Stimulated activated CD4-positive, alpha-beta T cell treated with anti-CD3 and anti-CD28 coated beads, Interleukin-4, amount 100 ng/mL, for 24 hours (primary cell): ENCODE measurements at regions not wholly inside any gene's neighbourhood (a gene's known extent, or its start where the extent isn't known, plus 50 kb on each side); places are given as distances from the start of the nearest gene placed in this dataset.

Source experiments
- DNase-seq: peaks from one replicate; pipeline ENCODE4 v3.0.0-alpha.2; 2020

DNA sequence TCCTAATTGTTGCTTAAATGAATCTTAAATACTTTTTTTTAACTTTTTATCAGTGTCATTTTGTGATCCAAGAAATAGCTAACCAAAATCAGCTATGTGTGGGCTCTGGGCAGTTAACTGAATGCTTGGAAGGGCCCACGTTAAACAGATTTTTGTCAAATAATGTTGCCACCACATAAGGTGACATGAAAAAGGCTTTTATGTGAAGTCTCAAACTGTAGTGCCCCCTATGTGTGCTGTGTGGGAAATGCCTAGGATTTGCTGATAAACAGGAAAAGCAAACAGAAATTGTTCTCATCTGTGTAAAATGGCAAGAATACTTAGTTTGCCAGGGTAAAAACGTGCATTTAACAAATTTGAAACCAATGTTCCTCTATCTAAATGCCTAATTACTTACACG lies 242.2 kb downstream of the ZNF516 start:
- DNase-seq = no peak

DNA sequence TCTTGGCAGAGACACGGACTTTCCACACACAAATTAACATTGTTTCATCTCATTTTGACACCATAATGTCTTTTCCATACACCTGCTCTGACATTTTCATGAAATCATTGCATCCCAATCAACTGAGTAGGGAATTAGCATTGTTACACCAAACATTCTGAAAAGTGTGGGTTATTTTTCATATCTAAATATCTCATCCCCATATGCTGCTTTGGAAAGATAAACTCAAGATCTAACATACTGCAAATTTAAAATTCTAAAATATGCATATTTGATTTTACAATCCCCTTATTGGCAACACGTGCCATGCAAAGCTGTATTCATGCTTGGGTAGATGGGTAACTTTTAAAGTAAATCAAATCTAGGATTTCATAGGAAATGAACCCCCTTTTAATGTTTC lies 242.9 kb downstream of the ZNF516 start:
- DNase-seq = no peak

DNA sequence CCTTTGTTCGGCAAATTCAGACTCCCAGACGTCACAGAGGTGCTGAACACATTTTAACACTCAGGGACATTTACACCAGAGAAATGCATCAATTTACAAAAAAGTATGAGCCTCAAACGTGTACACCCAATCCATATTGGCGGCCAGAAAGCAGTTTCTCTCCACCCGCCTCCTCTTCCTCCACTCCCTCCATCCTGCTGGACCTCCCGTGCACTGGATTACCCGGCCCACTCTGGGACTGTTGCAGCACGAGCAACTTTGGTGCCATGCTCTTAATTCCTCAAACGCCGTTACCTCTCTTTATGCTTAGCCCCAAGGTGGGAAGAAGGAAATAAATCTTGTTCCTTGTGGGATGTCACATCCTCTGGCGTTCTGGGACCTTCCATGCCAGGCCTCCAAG lies 243.4 kb downstream of the ZNF516 start:
- no peak for DNase-seq

DNA sequence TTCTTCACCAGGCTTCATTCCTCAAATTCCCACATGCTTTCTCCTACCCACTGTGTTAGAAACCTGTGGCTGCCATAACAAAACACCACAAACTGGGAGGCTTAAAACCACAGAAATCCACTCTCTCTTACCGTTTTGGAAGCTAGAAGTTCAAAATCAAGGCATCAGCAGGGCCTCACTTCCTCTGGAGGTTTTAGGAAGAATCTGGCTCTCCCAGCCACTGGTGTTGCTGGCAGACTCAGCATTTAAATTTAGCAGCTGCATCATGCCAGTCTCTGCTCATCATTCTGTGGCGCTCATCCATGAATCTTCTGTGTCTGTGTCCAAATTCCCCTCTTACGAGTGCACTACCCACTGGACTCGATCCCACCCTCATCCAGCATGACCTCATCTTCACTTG lies 248.5 kb downstream of the ZNF516 start:
- DNase-seq = no peak

DNA sequence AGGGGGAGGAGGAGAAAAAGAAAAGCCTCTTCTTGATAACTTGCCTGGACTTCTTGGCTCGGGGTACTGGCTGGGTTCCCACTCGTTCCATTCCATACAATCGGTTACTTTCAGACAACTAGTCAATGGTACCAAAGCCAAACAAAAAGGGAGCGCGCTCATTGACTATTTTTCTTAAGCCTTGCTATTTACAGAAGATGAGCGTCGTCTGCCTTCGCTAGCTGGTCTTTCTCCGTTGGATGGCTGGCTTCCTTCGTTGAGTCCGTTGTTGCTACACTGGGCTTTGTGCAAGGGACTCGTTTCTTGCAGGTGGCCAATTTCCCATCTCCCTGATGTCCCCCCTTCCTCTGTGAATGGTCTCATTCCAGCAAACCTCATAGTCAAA lies 260.4 kb downstream of the ZNF516 start:
- DNase-seq = no peak

DNA sequence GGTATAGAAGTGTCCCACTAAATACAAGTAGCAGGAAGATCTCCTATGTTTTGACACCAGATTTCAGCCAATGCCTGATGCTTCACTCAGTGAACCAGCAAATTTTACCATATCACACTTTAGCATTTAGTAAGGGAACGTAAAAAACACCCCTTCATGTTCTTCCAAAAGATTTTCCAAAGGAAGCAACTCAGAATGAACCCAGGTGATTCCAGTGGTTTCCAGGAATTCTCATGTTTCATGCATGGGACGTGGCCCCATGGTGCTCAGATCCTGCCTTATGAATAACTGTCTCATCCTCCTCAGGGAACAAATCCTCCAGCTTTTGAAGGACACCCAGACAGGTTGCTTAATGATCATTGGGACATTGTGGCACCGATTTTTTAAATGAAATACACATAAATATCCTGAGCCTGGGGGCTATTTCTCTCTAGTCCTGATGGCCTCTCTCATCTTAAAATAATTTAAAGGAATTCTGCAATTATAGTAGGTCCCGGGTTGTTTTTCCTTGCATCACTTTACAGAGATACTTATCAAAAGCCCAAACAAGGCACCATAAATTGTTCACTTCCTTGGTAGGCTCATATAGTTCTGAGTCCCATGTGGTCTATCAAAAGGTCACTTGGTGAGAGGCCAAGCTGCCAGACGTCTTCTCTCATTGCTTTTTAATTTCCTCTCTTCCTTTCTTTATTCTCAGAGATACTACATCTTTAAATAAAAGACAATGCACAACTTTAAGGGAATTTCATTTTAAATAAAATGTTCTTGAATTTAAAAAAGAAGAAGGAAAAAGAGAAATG lies 261.0 kb downstream of the ZNF516 start:
- no peak for DNase-seq

DNA sequence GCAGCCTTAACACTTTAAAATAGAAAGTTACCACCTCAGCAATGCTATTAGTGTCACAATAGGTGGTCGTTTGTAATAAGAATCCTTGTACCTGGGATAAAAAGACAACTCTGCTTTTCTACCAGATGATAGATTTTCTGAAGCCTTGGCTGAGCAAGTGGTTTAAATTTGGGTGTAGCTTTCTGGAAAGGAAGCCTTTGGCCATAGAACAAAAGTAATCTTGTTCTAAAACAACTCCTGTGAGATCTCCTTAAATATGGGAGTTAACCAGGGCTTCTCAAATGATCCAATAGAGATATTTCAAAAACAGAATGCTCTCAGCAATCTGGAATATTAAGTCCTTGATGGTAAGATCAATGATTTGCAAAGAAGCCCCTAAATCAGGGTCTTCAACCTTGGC lies 261.6 kb downstream of the ZNF516 start:
- DNase-seq = no peak

DNA sequence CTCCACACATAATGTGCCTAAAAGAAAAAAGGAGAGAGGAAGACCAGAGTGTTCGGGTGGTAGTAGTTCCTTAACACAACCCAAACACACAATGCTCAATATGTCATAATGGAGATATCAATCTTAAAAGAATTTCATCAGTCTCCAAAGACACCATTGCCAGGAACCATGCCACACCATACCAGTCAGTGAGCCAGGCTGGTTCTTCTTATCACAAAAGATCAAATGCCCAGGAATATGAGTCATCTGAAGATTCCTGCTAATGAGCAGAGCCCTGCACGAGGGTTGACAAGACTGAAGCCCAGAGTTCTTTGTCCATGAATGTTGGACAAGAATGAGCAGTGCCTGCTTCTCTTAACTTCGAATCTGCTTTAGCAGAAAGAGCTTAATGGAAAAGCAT lies 262.3 kb downstream of the ZNF516 start:
- DNase-seq = no peak

DNA sequence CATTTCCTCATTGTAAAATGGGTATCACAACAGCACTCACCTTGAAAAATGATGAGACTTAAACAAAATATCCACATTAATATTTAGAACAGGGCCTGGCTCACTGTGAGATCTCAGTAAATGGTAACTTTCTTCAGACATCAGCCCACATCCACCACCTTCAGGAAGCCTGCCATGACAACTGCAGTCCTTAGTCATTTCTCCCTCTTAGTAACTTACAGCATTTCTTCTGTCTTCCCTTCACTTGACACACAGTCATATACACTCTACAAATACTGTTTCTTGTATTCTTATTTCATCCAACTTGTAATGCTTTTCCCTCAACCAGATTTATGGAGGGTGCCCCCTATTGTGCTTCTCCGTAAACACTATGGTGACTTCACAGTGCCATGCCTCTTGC lies 263.0 kb downstream of the ZNF516 start:
- DNase-seq = no peak

DNA sequence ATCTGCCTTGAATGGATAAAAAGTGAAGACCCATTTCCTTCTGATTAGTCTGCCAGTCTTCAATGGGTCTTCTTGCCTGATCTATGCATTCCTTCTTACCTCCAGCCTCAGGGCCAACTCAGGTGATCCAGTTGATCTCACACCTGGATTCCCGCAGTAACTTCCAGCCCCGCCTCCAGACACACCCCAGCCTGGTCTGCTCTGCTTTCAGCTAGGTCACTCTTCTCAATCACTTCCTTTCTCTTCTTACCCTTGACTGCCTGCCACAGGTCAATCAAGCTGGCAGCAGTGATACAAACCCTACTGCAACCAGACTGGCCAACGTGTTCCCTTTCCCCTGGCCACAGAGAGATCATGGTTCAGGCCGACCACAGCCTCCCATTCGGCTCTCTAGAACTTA lies 263.6 kb downstream of the ZNF516 start:
- no peak for DNase-seq

DNA sequence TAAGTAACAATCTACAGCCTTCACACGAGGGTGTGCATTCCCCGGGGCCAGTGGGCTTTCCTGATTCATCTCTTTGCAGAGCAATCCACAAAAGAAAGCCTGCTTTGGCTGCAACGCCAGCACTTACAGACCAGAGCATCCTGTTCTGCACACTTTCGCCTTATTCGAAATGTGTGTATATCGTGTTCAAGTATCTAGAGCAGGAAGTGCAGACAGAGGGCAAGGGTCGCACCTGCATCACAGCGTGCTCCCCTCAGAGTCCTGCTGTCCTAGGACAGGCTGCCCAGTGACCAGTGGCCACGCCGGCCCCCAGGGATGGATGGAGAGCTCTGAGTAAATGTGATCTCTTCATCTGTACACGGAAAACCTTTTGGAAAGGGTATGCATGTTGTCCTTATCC lies 264.3 kb downstream of the ZNF516 start:
- DNase-seq = no peak

DNA sequence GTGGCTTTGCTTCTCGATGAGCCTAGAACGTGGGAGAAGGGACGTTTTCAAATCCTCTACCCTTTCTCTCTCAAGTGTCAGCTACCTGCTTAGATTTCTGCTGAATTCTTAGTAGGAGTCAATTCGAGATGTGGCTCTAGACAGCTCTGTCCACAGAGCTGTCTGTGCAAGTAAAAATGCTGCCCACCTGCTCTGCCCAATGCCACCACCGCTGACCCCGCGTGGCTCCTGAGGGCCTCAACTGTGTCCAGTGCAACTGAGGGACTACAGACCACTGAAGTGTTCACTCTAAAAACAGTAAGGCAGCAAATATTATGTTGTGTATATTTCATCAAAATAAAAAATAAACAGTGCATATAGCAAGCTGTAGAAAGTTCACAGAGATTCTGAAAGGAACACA lies 266.3 kb downstream of the ZNF516 start:
- no peak for DNase-seq

DNA sequence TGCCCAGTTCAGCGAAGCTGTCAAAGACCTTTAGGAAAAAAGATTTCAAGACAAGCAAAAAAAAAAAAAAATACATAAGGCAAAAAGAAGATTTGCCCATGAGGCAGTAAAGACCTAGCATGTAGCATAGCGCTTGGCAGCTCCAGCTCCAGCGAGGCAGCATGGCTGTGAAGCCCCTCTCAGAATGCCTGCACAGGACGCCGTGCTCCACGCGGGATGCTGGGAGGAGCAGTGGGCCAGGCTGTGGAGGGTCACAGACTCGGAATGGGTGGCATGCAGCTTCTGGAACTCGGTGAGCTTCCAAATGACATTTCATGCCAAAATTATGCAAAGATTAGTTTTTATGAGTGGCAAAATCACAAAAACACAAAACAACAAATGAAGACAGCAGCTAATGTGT lies 267.3 kb downstream of the ZNF516 start:
- no peak for DNase-seq

DNA sequence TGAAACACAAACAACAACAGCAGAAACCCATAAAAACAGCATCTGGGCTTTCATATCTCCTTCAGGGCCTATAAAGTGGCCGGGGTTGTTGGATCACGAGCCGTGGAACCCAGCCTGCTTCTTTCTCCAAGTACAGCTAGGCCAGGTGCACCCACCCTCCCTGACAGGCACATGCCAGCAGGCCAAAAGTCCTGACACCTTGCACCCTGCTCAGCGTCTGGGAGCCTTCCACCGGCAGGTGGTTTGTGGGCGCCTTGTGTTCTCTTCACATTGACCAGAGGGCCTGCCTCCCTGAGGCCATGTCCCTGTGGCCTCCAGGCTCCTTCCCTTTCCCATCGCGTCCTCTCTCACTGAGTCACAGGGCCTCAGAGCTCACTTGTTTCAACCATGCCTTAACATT lies 271.6 kb downstream of the ZNF516 start:
- DNase-seq = no peak

DNA sequence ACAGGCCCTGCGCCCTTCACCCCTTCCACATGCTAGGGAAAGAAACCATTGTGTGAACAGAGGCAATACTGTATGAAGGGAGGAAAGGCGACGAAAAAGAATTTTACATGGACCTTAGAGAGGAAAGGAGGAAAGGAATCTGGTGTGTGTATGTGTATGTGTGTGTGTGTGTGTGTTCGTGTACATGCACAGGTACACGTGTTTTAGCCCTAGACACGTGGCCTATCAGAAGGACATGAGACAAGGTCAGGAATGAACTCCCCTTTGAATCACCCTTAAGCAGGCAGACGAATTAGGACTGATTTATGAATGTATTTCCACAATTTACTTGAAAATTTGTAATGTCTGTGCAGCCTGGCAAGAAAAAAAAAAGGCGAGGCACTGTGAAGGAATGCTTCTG lies 276.0 kb downstream of the ZNF516 start:
- no peak for DNase-seq

DNA sequence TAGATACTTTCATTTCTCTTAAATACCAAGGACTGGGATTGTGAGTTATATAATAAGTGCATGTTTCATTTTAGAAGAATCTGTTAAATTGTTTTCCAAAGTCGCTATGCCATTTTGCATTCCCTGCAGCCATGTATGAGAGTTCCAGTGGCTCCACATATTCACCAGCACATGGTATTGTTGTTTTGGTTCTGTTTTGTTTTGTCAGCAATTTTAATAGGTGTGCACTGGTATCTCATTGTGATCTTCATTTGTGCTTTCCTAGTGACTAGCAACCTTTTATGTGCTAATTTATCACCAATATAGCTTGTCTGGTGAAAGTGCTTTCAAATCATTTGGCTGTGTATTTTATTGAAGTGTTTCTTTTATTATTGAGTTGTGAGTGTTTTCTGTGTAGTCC lies 278.9 kb downstream of the ZNF516 start:
- no peak for DNase-seq

DNA sequence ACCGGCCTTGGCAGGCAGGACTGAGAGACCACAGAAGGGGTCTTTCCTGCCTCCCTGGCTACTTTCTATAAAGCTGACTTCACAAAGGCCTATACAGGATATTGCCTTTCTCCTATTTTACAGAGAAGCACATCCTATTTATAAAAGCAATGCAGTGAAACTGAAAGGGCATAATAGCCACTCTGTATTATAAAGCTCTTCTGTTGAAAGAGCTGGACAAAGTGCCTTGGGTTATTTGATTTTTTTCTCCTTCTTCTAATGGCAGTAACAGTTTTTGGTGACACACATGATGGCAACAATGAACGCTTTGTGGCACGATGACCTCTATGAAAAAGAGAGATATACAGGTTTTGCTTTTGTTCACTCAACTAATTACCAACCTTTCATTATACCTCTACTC lies 281.1 kb downstream of the ZNF516 start:
- no peak for DNase-seq

DNA sequence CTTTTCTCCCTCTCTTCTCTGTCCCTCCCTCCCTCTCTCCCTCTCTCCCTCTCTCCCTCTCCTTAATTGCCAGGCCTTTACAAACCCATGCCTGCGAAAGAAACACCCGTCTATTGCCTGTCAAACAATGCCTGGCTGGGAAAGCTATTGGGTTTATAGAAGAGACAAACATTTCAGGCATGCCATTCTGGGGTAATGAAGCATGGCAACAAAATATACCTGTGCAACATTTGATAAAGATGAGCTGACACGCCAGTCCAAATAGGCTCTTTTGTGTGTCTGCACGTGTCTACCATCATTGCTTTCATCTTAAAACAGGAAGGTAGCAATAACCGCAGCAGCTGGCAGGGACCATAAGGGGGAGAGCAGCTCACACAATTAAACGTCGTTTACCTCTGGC lies 282.1 kb downstream of the ZNF516 start:
- no peak for DNase-seq

DNA sequence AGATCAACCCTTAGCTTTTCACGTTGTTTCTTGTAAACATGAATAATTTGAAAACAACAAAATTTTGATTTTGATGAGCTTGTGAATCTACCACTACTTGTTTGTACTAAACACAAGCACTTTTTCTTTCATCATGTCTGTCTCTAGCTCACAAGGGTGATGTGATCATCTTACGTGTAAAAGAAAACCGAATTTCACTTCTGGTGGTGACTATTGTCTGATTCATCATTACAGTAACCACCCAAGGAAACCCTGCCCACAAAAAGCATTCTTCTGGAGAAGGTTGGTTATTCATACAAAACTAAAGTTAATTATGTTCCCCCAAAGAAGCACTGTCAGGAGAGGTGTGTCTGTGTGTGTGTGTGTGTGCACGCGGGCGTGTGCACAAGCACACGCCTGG lies 285.4 kb downstream of the ZNF516 start:
- DNase-seq = no peak

DNA sequence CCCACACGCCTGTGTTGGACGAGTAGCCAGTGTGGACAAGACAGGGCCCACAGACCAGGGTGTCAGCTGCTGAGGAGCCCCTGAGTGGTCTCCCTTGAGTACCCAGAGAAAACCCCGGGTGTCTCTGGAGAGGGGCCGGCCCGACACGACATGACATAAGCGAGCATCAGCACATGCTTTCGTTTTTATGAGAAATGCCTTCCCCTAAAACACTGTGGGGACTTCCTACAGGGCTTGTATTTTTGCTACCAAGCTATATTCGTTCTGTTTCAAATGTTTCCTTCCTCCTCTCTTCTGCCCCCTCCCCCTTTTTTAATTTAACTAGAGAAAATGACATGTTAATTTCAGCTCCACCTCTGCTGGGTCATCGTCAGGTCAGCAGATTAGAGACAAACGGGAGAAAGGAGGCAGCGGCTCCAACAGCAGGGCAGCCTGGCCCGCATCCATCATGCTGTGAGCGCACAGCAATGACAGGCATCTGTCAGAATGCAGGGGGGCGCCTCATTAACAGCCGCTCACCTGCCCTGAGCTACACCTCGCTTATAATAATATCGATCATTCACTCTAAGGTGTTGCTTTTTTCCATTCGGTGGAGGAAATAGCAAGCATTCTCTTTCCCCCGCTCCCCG lies 286.2 kb downstream of the ZNF516 start:
- DNase-seq = no peak

DNA sequence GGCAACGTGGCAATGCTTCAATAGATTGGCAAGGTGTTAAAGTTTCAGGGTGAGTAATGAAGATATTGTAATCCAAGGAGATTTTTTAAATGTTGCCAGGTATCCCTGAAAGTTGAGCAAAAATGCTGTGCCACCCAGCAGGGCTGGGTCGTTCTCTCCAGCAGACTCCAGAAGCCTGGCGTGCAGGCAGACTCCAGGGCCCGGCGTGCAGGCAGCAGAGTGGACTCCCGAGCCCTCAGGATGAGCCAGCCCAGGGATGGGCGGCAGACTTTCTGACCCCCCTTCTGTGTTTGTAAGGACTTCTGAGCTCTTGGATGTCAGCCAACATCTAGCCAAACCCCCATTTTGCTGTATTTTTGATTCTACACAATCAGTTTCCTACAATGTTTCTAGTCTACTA lies 289.1 kb downstream of the ZNF516 start:
- DNase-seq = no peak

DNA sequence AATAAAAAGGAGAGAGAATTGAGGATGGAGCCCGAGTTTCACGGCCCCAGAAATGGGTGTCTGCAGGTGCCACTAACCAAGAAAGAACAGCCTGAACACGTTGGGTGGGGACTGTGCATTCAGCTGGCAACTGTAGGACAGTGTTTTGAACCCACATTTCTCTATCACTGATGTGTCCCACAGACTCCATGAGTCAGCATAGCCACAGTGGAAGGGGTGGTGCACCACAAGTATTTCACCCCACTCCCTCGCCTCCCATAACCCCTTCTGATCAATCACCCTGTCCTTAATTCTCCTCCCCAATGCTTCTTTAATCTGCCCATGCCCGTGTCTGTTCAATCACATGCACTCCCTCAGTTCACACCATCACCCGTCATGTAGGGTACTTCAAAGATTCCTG lies 291.5 kb downstream of the ZNF516 start:
- no peak for DNase-seq

DNA sequence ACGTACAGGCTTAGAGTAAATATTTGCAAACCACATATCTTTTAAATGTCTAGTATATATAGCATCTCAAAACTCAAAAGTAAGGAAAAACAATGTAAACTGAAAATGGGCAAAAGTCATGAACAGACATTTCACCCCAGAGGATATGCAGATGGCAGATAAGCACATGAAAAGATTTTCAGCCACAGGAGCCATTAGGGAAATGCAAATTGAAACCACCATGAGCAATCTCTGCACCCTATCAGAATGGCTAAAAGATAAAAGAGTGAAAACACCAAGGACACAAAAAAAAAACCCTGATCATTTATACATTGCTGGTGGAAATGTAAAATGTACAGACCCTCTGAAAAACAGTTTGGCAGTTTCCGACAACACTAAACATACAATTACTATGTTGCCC lies 292.7 kb downstream of the ZNF516 start:
- DNase-seq = no peak

DNA sequence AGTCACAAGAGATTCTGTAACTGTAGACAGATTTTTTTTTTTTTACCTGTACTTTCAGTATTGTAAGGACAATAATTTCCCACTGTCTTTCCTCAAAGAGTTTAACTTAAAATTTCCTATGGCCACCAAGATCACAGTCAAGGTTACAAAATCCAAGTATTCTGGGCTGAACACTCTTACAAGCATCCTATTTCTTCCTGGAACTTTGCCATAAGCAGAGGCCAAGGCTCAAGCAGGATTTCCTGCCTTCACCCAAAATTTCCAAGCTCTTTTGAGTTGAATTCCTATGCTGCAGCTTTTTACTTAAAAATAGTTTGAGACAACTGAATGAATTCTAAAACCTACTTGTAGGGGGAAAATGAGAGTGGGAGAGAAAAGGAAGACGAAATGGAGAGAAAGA lies 299.4 kb downstream of the ZNF516 start:
- DNase-seq = no peak

DNA sequence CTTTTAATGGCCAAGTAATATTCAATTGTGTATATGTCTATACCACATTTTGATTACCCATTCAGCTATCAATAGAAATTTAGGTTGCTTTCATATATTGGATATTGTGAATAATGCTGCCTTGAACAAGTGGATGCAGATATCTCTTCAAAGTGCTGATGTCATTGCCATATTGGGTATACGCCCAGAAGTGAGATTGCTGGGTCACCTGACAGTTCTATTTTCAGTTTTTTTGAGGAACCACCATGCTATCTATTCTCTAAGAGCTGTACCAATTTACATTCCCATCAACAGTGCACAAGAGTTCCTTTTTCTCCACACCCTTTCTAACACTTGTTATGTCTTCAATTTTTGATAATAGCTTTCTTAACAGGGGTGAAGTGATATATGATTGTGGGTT lies 306.9 kb downstream of the ZNF516 start:
- no peak for DNase-seq
